HG02588 (cell line): ENCODE measurements at regions not wholly inside any gene's neighbourhood (a gene's known extent, or its start where the extent isn't known, plus 50 kb on each side); places are given as distances from the start of the nearest gene placed in this dataset.
A peak's percentile ranks its signal among the peaks of the same experiment; 100 is the strongest.
"Not testable (repeated sequence)": the region's sequence is repeated elsewhere in the genome, so short reads cannot be mapped to it uniquely, and the experiment has no call there.

Experiments
- ATAC-seq: cut with Tn5 transposase; IDR thresholded peaks from one replicate; pipeline ENCODE4 v1.9.1; 2021; ENCODE audit warnings: mild to moderate bottlenecking, moderate library complexity; ENCODE audit not compliant: unreplicated experiment

DNA sequence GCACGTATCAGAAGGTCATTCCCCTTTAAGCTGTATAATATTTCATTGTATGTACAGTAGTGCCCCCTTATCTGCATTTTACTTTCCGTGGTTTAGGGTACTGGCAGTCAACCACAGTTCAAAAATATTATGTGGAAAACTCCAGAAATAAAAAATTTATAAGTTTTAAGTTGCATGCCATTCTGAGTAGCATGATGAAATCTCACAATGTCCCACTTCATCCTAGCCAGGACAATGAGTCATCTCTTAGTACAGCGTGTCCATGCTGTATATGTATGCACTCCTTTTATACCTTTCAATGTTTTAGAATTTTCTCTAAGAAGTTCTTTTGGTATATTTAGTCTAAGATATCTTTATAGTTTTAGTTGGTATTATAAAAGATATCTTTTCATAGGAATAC lies 115.0 kb upstream of the HAND1 start:
- ATAC-seq: no peak

DNA sequence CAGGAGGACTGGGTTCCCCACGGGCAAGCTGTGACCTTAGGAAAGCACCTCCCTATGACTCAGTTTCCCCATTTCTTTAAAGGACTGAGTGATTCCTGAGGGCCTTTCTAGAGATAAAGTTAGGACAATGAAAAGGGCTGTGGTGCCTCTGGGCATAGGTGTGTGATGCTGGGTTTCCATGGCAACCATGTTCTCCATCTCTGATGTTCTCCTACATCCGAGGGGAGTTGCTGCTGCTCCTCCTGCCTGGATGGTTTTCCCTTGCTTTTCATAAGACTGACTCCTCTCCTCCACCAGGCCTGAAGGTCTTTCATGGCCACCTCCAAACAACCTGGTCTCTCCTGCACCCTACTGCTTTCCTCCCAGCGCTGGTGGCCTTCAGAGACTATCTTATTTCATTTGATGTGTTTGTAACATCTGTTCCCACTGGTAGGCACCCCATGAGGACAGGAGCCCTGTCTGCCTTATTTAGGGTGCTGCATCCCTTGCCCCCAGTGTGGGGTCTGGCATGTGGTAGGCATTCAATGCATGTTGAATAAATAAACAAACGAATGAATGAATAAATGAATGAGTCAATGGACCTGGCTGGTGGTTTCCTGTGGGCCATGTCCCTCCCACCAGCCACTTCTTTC lies 112.2 kb upstream of the HAND1 start:
- ATAC-seq: no peak

DNA sequence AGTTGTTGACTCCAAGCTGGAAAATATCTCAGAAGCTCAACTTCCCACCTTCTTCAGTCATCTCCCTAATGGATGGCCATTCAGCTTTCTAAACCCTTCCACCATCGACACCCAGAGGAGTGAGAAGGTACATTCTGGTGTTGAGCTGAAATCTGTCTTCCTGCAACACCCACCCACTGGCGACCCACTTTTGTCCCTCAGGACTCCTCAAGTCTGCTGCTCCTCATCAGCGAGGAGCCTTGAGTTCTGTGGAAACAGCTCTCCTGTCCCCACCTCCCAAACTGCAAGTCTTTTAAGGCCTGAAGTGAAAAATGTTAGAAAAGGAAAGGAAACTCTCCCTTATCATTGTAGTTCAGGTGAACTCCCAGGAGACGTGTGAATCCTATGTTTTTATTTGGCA lies 111.5 kb upstream of the HAND1 start:
- ATAC-seq: no peak

DNA sequence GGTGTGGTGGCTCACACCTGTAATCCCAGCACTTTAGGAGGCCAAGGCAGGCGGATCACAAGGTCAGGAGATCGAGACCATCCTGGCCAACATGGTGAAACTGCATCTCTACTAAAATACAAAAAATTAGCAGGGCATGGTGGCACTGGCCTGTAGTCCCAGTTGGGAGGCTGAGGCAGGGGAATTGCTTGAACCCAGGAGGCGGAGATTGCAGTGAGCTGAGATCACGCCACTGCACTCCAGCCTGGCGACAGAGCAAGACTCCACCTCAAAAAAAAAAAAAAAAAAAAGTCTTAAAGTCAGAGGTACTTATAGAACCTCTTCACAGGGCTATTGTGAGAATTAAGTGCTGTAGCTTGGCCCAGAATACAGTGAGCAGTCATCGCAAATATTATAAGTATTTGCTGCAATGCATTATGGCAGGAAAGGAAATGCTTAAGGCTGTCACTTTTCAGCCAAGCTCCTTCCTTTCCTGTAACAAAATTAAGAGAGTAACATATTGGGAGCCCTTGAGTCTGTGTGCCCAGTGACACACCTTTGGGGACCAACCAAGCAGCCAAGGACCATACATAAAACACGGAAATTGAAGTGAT lies 110.9 kb upstream of the HAND1 start:
- ATAC-seq: not testable (repeated sequence)

DNA sequence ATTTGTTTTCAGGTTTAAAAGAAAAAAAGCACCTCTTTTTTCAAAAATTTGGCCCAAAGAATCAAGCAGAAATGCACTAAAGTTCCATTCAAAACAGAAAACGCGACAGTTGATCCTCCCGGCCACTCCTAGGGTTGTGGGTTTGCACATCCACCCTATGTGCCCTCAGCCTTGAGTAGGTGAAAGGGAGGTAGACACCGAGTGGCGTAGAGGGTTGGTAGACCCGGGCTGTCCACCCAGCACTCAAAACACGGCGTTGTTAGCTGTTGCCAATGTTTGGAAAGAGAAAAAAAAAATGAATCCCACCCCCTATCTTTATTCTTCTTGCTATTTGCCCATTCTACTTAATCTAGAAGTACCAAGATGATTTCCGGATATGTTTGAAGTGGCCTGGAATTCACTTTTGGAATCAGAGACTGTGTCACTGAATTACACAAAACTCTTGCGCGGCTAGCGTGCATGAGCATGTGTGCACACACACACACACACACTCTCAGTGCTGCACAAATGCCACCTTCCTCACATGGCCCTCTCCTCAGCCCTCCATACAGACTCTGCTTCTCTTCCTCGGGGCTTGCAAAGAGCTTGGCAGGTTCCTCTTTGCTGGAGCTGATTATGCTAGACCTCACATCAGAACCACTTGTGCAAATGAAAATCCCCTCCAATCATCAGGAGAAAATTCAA lies 110.2 kb upstream of the HAND1 start:
- no peak for ATAC-seq

DNA sequence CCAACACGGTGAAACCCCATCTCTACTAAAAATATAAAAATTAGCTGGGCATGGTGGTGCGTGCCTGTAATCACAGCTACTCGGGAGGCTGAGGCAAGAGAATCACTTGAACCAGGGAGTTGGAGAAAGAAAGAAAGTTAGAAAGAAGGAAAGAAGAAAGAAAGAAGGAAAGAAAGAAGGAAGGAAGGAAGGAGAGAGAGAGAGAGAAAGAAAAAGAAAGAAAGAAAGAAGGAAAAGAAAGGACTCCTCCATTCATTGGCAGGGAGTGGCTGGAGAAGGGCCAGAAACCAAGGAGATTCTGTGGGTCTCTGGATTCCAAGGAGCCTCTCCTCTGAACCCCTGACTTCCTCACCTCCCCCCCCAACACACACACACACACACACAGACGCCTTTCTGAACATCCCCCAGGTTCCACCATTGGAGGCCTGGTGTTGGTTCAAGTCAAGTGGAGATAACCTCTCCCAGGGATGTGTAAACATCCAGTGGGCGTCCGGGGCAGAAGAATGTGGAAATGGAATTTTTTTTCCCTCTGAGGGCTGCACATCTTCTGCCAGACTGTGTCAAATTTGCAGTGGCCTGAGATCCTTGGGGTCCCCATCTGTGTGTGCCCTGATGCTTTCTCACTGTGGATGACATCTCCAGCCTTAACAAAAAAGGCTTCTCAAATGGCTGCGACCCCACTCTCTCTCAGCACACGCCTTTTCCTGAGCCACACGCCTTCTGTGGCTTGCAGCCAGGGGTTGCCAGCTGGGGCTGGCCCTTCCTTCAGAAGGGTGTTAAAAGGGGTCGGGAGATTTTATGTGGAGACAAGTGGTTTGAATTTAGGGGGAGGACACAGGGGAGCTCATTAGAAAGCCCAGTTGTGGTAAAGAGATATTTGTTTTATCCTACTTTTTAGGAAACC lies 109.3 kb upstream of the HAND1 start:
- no peak for ATAC-seq

DNA sequence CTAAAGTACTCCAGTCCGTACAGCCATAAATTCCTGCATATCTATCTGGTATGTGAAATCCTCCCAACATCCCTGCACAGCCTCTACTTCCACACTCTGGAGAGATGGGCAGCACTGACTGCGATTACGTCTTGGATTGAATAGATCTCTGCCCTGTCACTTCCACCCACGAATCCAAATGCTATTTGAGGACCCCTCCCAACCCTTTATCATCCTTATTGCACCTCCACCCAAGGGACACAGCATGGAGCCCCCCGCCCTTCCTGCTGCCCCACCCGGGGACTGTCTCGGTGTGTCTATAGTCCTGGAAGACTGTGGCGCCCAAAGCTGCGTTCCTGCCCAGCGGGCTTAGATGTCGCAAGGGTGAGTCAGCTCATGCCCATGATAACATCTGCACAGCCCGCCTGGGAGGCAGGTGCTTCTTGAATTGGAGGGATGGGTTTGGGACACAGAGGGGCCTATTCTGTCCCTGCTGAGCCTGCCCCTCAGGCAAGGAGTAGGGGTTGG lies 105.7 kb upstream of the HAND1 start:
- ATAC-seq: no peak

DNA sequence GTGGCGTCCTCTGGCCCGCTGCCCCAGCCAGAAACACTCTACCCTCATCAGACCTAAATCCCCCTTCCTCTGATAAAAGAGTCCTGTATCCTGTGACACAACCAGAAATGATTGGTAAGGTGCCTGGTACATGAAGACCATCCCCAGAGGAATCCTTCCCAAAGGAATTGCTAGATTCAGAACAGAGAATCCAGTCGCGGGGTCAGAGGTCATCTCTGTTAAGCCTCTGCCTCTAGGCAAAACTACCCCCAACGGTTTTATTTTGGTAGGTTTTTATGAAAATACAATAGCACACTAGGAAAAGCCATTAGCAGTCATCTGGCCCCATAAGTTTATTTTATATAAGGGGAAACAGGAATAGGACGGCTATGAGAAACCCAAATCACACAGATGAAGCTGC lies 102.4 kb upstream of the HAND1 start:
- no peak for ATAC-seq

DNA sequence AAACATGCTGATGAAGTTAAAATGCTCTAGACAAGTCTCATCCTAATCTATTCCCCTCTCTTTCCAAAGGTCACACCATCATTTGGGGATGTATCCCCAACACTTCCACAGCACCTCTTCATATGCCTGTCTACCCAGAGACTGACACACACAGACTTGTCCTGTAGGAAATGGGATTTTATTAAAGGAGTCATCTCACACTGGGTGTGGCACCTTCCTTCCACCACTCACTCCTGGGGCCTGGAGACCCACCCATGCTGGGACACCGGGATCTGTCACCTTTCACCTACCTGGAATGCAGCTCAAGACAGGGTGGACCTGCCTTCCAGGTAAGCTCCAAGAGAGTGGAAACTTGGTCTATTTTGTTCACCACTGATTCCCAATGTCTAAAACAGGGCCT lies 99.4 kb upstream of the HAND1 start:
- no peak for ATAC-seq

DNA sequence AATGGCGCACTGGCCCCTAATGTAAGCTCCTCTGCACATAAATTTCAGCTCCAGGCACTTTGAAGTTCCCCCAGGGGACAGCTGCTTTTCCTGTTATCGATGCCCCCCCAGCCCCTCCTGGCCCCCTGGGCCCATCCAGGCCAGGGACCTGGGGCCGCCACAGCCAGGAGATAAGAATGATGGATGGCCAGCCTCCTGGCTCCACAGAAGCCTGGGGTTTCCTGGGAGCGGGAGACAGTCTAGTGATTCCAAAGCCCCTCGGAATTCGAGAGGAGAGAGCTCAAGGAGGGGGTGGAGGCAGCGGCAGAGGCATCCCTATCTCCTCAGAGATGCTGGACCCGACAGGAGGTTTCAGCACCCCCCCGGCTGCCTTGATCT lies 98.4 kb upstream of the HAND1 start:
- no peak for ATAC-seq

DNA sequence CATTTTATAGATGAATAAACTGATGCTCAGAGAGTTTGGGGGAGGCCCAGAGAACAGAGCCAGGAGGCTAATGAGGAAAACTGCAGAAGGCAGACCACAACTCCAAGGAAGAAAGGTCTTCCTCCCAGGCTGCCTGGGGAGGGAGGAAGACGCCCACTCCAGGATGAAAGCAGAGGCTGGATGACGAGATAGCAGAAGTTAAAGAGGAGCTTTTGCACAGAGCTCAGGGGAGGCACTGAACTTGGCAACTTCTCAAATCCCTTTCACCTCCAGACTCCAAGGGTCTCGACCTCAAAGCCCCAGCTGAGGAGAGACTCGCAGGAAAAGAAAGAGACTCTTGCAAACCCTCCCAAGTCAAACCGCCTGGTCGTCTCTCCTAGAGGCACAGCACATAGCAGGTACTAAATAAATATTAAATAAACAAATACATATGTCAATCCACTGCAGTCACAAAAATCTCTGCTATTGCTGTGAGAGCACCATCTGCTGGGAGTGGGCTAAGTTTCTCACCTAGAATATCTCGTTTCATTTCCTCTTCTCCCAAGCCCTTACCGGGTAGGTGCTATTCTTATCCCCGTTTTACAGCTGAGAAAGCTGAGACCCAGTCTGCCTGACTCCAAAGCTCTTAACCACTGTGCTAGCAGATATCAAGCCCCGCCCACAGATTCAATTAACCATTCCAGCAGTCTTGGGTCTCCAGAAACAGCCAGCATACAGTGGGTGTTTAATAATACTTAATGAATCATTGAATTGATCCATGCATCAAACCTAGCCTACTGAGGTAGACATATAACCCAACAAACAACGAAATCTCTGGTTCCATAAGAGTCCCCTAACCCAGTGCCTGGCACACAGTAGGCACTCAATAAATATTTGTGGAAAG lies 97.8 kb upstream of the HAND1 start:
- ATAC-seq: peak; percentile 95

DNA sequence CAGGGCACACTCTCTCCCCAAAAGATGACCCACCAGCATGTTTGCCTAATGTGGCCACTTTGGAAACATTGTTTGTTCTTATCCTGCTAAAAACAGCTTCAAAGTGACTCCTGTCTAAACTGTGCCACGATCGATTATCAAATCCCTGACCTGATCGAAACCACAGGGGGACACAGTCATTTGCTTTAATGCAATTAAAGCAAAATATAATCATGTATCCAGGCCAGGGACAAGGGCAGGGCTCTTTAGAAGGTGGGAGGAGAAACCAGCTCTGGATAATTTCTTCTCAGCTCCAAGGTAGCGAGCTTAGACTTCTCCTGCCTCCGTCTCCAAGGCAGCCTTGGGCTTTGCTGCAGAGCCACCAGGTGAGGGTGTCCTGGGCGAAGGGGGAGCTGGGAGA lies 95.0 kb upstream of the HAND1 start:
- no peak for ATAC-seq

DNA sequence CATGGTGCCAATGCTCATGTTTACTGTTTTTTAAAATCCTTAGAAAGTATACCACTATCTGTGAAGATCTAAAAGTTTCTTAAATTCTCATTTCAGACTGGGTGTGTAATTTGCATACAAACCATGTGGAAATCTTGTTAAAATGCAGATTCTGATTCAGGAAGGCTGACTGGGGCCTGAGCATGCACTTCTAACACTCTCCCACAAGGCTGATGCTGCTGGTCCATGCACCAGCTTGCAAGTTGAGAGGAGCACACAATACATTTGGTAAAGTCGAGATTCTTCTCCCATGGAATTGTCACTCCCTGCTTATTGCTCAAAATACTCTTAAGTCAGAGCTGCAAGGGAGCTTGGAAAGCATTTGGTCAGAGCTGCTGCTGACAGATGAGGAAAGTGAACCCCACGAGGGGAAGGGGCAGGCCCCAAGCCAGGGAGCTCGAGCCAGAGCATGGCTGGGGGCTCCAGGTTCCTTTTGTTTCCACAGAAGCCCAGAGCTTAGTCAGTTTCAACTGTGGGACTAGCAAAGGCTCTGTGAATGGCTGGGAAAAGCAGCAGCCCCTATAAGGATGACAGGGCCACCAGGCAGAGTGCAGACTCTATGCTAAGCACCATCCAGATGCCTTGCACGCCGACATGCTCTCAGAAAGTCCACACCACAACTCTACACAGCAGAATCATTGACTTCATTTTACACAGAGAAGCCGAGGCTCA lies 93.5 kb upstream of the HAND1 start:
- no peak for ATAC-seq

DNA sequence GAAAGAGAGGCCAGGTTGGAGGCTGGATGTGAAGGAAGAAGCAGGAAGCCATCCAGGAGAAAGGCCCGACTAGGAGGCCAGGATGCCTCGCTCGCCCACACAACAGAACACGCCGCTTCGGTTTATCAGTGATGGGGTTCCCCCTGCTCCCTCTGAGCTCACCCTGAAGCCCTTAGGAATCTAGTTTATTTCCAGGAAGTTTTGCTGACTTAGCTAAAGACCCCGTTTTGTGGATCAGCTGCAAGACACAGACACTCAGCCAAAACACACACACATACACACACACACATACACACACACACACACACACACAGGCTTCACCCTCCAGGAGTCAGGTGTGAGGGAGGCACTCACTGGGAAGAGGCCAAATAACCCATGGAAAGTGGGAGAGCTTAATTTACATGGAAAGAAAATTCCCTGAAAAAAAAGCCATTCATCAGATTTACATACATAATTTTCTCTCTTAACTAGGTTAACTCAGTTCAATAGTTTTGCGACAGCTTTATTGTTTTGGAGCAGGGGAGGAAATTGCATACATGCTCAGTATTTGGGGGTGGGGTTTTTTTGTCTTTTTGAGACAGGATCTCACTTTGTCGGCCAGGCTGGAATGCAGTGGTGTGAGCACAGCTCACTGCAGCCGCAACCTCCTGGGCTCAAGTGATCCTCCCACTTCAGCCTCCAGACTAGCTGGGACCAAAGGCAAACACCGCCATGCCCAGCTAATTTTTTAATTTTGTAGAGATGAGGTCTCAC lies 92.7 kb upstream of the HAND1 start:
- no peak for ATAC-seq

DNA sequence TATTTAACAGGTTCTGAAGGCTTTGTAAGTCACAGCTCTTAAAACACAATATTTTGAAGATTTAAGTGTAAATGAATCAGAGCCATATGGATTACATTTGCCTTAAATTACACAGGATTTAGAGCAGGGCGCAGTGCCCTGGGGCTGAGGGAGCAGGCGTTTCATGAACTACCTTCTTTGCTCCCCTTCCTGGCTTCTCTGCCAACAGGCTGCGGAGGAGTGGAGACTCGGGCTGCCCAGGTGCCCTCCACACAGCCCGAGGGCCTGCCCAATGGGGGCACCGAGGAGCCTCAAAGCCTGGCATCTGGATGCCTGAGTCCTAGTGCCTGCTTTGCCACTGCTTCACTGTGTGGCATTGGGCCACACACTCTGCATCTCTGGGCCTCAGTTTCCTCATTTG lies 90.6 kb upstream of the HAND1 start:
- no peak for ATAC-seq

DNA sequence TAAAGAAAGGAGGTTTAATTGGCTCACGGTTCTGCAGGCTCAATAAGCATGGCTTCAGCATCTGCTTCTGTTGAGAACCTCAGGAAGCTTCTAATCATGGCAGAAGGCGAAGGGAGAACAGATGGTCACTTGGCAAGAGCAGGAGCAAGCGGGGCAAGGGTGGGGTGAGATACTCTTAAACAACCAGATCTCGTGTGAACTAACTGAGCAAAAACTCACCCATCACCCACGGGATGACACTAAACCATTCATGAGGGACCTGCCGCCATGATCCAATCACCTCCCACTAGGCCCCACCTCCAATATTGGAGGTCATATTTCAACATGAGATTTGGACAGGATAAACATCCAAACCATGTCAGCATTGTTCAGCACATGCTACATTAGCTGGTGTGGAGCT lies 89.1 kb upstream of the HAND1 start:
- no peak for ATAC-seq

DNA sequence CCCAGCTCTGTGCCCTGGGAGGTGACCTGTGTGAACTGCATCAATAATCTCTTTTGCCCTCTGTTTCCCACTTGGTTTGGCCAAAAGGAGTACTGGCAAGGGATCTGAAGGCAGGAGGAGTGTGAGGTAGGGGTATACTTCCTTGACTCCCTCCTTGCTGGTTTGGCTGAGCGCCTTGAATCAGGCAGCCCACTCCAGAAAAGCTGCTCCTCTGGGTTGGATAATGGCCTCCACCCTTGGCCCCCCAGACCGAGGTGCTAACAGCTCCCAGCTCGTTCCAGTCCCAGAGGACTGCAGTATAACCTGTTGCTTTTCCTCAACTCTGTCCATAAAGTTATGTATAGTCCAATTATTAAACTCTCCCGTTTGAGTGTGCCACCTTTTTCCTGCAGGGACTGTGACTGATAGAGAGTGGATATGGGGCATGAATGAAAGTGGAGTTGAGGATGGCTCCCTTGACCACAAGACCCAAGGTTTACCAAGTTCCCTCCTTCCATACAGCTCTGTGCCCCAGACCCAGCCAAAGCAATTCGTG lies 88.2 kb upstream of the HAND1 start:
- no peak for ATAC-seq

DNA sequence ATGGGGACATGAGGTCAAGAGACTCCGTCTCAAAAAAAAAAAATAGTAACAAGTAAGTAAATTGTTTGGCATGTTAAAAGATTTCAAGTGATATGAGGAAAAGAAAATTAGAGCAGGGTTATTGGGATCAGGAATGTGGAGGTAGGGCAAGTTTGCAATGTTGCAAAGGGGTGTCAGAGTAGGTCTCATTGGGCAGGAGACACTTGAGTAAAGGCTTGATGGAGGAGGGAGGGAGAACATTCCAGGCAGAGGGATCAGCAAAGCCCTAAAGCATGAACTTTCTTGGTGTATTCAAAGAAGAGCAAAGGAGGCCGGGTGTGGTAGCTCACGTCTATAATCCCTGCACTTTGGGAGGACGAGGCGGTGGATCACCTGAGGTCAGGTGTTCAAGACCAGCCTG lies 87.1 kb upstream of the HAND1 start:
- ATAC-seq: no peak
